Trophoblast cell (in vitro differentiated cells and primary cell): ENCODE measurements at regions not wholly inside any gene's neighbourhood (a gene's known extent, or its start where the extent isn't known, plus 50 kb on each side); places are given as distances from the start of the nearest gene placed in this dataset.

Experiments used
- DNase-seq, 2 donors: peaks; one replicate each; pipeline ENCODE4 v3.0.0-alpha.2; 2016
- H2AFZ ChIP-seq: 2 replicates; pipeline ENCODE4 v1.6.1; 2013; ENCODE audit warnings: low read length, moderate library complexity, mild to moderate bottlenecking; ENCODE audit not compliant: insufficient read depth, poor library complexity
- H2AK5ac ChIP-seq: 2 replicates; pipeline ENCODE4 v1.6.1; 2013; ENCODE audit warnings: mild to moderate bottlenecking, low read length
- H2BK120ac ChIP-seq: 2 replicates; pipeline ENCODE4 v1.6.1; 2013; ENCODE audit warnings: low read length, mild to moderate bottlenecking, moderate library complexity; ENCODE audit not compliant: insufficient read depth, poor library complexity
- H2BK12ac ChIP-seq: 2 replicates; pipeline ENCODE4 v1.6.1; 2013; ENCODE audit warnings: mild to moderate bottlenecking, low read length, moderate library complexity
- H2BK5ac ChIP-seq: 2 replicates; pipeline ENCODE4 v1.6.1; 2013; ENCODE audit warnings: low read length, low read depth, moderate library complexity, mild to moderate bottlenecking; ENCODE audit not compliant: poor library complexity
- H3K14ac ChIP-seq: 2 replicates; pipeline ENCODE4 v1.6.1; 2013; ENCODE audit warnings: mild to moderate bottlenecking, low read length
- H3K18ac ChIP-seq: 2 replicates; pipeline ENCODE4 v1.6.1; 2013; ENCODE audit warnings: mild to moderate bottlenecking, low read length
- H3K23ac ChIP-seq: 2 replicates; pipeline ENCODE4 v1.6.1; 2013; ENCODE audit warnings: low read length
- H3K27ac ChIP-seq: 2 replicates; pipeline ENCODE4 v1.5.1; 2013; ENCODE audit warnings: low read depth, mild to moderate bottlenecking, inconsistent platforms, low read length, moderate library complexity
- H3K27me3 ChIP-seq: 2 replicates; pipeline ENCODE4 v1.6.1; 2013; ENCODE audit warnings: inconsistent platforms, mild to moderate bottlenecking, low read length, moderate library complexity; ENCODE audit not compliant: insufficient read depth
- H3K36me3 ChIP-seq, 2 experiments: 1 replicate in 1 of 2; 2 replicates in 1 of 2; pipeline ENCODE4 v1.6.1; 2013; ENCODE audit warnings: low read length in 2 of 2, mild to moderate bottlenecking in 2 of 2, moderate library complexity in 1 of 2; ENCODE audit not compliant: insufficient read depth in 2 of 2, control insufficient read depth in 1 of 2
- H3K4ac ChIP-seq: 2 replicates; pipeline ENCODE4 v1.6.1; 2013; ENCODE audit warnings: low read depth, mild to moderate bottlenecking, low read length, moderate library complexity
- H3K4me1 ChIP-seq, 2 experiments: 1 replicate in 1 of 2; 2 replicates in 1 of 2; pipeline ENCODE4 v1.6.1; 2013; ENCODE audit warnings: low read length in 2 of 2, mild to moderate bottlenecking in 2 of 2, moderate library complexity in 1 of 2; ENCODE audit not compliant: insufficient read depth in 2 of 2, control insufficient read depth in 1 of 2
- H3K4me2 ChIP-seq: 2 replicates; pipeline ENCODE4 v1.6.1; 2013; ENCODE audit warnings: inconsistent platforms, mild to moderate bottlenecking, low read length, moderate library complexity
- H3K4me3 ChIP-seq: 2 replicates; pipeline ENCODE4 v1.5.1; 2013; ENCODE audit warnings: mild to moderate bottlenecking, low read depth, low read length, inconsistent platforms
- H3K79me1 ChIP-seq: one replicate; pipeline ENCODE4 v1.6.1; 2013; ENCODE audit warnings: low read length
- H3K79me2 ChIP-seq: 2 replicates; pipeline ENCODE4 v1.6.1; 2013; ENCODE audit warnings: low read length, mild to moderate bottlenecking; ENCODE audit not compliant: control insufficient read depth, insufficient read depth, poor library complexity
- H3K9ac ChIP-seq: 2 replicates; pipeline ENCODE4 v1.6.1; 2013; ENCODE audit warnings: mild to moderate bottlenecking, low read length
- H3K9me3 ChIP-seq: 2 replicates; pipeline ENCODE4 v1.6.1; 2013; ENCODE audit warnings: low read depth, mild to moderate bottlenecking, control low read depth, inconsistent platforms, low read length; ENCODE audit not compliant: insufficient read depth
- H4K12ac ChIP-seq: 2 replicates; pipeline ENCODE4 v1.6.1; 2013; ENCODE audit warnings: low read depth, mild to moderate bottlenecking, low read length, moderate library complexity
- H4K8ac ChIP-seq: 2 replicates; pipeline ENCODE4 v1.6.1; 2013; ENCODE audit warnings: low read depth, mild to moderate bottlenecking, low read length, moderate library complexity
- H4K91ac ChIP-seq: one replicate; pipeline ENCODE4 v1.6.1; 2013; ENCODE audit warnings: low read depth, mild to moderate bottlenecking, low read length, moderate library complexity
- WGBS: extraction: QIAGEN DNeasy Blood & Tissue Kit; methylation state at CpG from one replicate; pipeline ENCODE4 v1.1.7; 2013; ENCODE audit warnings: missing lambda C conversion rate; ENCODE audit not compliant: insufficient read length, insufficient coverage; ENCODE audit errors: extremely low coverage; 5-methylcytosine and 5-hydroxymethylcytosine counted together

DNA sequence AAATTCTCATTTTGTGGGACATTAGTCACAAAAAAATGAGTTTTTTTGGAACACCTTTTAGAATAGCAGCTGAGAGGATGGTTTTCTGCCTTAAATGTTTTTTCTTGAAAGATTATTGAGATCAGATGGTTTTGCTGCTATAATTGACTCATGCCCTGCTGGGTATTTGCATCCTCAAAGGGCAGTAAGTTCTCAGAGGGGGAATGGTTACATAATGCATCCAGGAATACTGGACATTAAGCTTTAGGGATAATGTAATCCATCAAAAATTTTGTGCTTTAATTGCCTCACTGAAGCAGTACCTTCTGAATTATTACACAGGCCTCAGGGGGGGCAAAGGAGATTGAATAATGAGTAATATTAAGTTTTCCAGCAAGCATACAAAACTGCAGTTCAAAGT is 866.3 kb upstream of the SPRY2 start:
- no peak overlapping the region for H4K8ac ChIP-seq
- H3K79me2 ChIP-seq = no peaks in the 10 kb centered on the region
- H3K4me1 ChIP-seq = peaks cover 0 to 3% of the 10 kb centered on the region in 2 experiments
- H3K4me2 ChIP-seq = no peak overlapping the region
- no peak overlapping the region for H3K9ac ChIP-seq
- no peak overlapping the region for H2AK5ac ChIP-seq
- no peak overlapping the region for H3K27ac ChIP-seq
- no peaks in the 10 kb centered on the region for H3K36me3 ChIP-seq
- H3K27me3 ChIP-seq = no peaks in the 10 kb centered on the region
- H2BK5ac ChIP-seq = no peak overlapping the region
- no peaks in the 10 kb centered on the region for H3K9me3 ChIP-seq
- no peak overlapping the region for H2BK12ac ChIP-seq
- no peak overlapping the region for H3K23ac ChIP-seq
- H3K4me3 ChIP-seq = no peak overlapping the region
- no peak overlapping the region for H2BK120ac ChIP-seq
- no peak overlapping the region for H2AFZ ChIP-seq
- H3K4ac ChIP-seq = no peak overlapping the region
- no peak overlapping the region for H3K18ac ChIP-seq
- no peak for DNase-seq
- no peak overlapping the region for H3K14ac ChIP-seq
- no peaks in the 10 kb centered on the region for H3K79me1 ChIP-seq
- no peak overlapping the region for H4K91ac ChIP-seq
- H4K12ac ChIP-seq = no peak overlapping the region

DNA sequence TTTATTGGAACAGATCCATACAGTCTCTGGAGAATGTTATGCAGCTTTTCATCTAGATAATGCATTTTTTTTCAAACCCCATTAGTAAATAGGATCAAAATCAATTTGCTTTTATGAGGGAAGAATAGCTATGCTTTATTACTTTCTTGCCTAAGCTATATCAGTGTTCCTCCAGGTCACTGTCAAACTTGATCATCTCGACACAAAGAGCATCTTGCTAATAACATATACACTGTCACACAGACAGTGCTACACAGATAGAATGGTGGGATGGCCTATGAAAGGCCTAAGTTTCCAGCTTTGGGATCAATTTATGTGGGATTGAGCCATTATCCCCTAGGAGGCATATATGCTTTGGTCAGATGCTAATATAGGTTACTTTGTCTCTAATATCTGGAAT is 862.9 kb upstream of the SPRY2 start:
- Histone ChIP-seq H3K23ac (no peak overlapping the region), H3K4ac (no peak overlapping the region), H3K14ac (no peak overlapping the region), H3K79me2 (no peaks in the 10 kb centered on the region), H3K27ac (no peak overlapping the region), H3K9me3 (no peaks in the 10 kb centered on the region), H2AFZ (no peak overlapping the region), H3K36me3 (no peaks in the 10 kb centered on the region), H2AK5ac (no peak overlapping the region), H3K4me3 (no peak overlapping the region), H3K18ac (no peak overlapping the region), H2BK120ac (no peak overlapping the region), H2BK12ac (no peak overlapping the region), H3K4me2 (no peak overlapping the region), H3K79me1 (no peaks in the 10 kb centered on the region), H3K9ac (no peak overlapping the region), H4K12ac (no peak overlapping the region), H4K8ac (no peak overlapping the region), H3K4me1 (no peaks in the 10 kb centered on the region), H4K91ac (no peak overlapping the region), H2BK5ac (no peak overlapping the region), H3K27me3 (no peaks in the 10 kb centered on the region)
- WGBS = no CpG with 5 or more reads among the region's 1 CpG
- DNase-seq = no peak

DNA sequence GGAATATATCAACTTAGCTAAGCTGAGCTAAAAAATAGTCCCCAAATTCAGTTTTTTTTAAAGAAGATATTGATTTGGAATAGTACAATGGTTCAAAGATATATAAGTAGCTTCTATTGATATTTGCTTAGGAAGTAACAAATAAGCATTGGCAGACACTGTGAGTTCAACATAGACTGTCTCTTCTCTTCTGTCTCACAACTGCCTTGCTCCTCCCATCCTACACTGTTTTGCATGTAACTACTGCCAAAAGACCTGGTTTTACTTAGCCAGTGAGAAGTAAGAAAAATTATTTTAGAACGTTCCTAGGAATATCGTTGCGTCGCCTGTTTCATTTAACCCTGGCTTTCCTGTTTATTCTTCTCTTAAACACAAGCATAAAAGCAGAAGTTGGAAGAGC is 859.0 kb upstream of the SPRY2 start:
- Histone ChIP-seq H3K79me1 (no peaks in the 10 kb centered on the region), H3K27me3 (no peaks in the 10 kb centered on the region), H3K18ac (no peak overlapping the region), H3K23ac (no peak overlapping the region), H4K12ac (no peak overlapping the region), H3K27ac (no peak overlapping the region), H3K4ac (no peak overlapping the region), H4K91ac (no peak overlapping the region), H2BK12ac (no peak overlapping the region), H3K4me1 (no peaks in the 10 kb centered on the region), H3K4me2 (no peak overlapping the region), H3K36me3 (no peaks in the 10 kb centered on the region), H2BK5ac (no peak overlapping the region), H3K9ac (no peak overlapping the region), H4K8ac (no peak overlapping the region), H3K9me3 (no peaks in the 10 kb centered on the region), H2AFZ (no peak overlapping the region), H3K14ac (no peak overlapping the region), H3K4me3 (no peak overlapping the region), H2BK120ac (no peak overlapping the region), H2AK5ac (no peak overlapping the region), H3K79me2 (no peaks in the 10 kb centered on the region)
- WGBS = no CpG with 5 or more reads among the region's 4 CpGs
- DNase-seq = no peak

DNA sequence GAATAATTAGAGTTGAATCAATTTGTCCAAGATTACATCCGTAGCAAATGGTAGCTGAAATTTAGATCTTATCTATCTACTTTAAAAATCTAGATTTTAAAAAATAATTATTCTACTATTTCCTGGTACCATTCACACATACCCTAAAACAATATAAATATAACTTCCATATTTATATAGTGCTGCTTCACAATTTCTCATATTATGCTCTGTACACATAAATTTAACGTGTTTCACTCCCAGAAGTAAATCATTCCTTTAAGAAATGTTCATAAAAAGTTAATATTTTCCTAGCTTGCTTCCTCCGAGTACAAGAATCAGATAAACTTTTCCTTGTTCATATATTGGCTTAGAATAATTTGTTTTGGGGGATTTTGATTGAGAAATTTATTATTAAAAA is 857.0 kb upstream of the SPRY2 start:
- DNase-seq = no peak
- Histone ChIP-seq H3K9me3 (peaks cover 3% of the 10 kb centered on the region), H4K12ac (no peak overlapping the region), H3K18ac (no peak overlapping the region), H3K4me2 (no peak overlapping the region), H3K27me3 (no peaks in the 10 kb centered on the region), H2BK5ac (no peak overlapping the region), H3K4me3 (no peak overlapping the region), H4K91ac (no peak overlapping the region), H3K9ac (no peak overlapping the region), H3K4me1 (no peaks in the 10 kb centered on the region), H4K8ac (no peak overlapping the region), H3K79me2 (no peaks in the 10 kb centered on the region), H2AFZ (no peak overlapping the region), H2BK12ac (no peak overlapping the region), H2AK5ac (no peak overlapping the region), H3K4ac (no peak overlapping the region), H3K27ac (no peak overlapping the region), H3K79me1 (no peaks in the 10 kb centered on the region), H3K14ac (no peak overlapping the region), H3K36me3 (no peaks in the 10 kb centered on the region), H3K23ac (no peak overlapping the region), H2BK120ac (no peak overlapping the region)
- no CpG with 5 or more reads among the region's 3 CpGs for WGBS

DNA sequence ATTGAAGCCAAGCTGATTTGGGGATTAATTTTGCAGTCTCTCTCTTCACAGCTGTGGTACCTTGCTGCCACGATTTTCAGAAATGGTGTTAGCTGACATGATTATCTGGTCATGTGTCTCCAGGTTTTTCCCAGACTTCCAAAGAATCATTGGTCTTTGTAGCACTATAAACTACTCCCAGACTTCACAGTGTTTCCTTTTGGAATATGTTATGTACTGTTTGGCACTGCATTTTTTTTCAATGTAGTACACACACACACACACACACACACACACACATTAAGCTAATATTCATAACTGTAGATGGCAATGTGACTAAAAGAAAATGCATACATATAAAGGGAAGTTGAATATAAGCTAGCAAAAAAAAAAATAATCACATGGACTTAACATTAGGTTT is 856.6 kb upstream of the SPRY2 start:
- Histone ChIP-seq H3K79me1 (no peaks in the 10 kb centered on the region), H3K4me1 (no peaks in the 10 kb centered on the region), H3K4me2 (no peak overlapping the region), H2AK5ac (no peak overlapping the region), H2BK120ac (no peak overlapping the region), H4K91ac (no peak overlapping the region), H4K8ac (no peak overlapping the region), H3K27me3 (no peaks in the 10 kb centered on the region), H3K36me3 (no peaks in the 10 kb centered on the region), H2BK5ac (no peak overlapping the region), H3K9ac (no peak overlapping the region), H3K14ac (no peak overlapping the region), H3K9me3 (peaks cover 3% of the 10 kb centered on the region), H3K4me3 (no peak overlapping the region), H2AFZ (no peak overlapping the region), H2BK12ac (no peak overlapping the region), H4K12ac (no peak overlapping the region), H3K4ac (no peak overlapping the region), H3K27ac (no peak overlapping the region), H3K18ac (no peak overlapping the region), H3K23ac (no peak overlapping the region), H3K79me2 (no peaks in the 10 kb centered on the region)
- no CpG with 5 or more reads among the region's 1 CpG for WGBS
- DNase-seq = no peak
